H9 (cell line): ENCODE measurements at regions not wholly inside any gene's neighbourhood (a gene's known extent, or its start where the extent isn't known, plus 50 kb on each side); places are given as distances from the start of the nearest gene placed in this dataset.

Source experiments
- DNase-seq: peaks from one replicate; pipeline ENCODE4 v3.0.0-alpha.2; 2017
- H2AFZ ChIP-seq: one replicate; pipeline ENCODE4 v1.6.1; 2013; ENCODE audit warnings: mild to moderate bottlenecking, low read length, control low read depth, moderate library complexity
- H2AK5ac ChIP-seq: 2 replicates; pipeline ENCODE4 v1.6.1; 2013; ENCODE audit warnings: low read length, control low read depth, mixed read lengths; ENCODE audit not compliant: insufficient read length
- H2BK120ac ChIP-seq: one replicate; pipeline ENCODE4 v1.6.1; 2013; ENCODE audit warnings: low read depth, mild to moderate bottlenecking, low read length, control low read depth, inconsistent platforms; ENCODE audit not compliant: poor library complexity, severe bottlenecking
- H2BK12ac ChIP-seq: 2 replicates; pipeline ENCODE4 v1.6.1; 2013; ENCODE audit warnings: low read length, control low read depth, mixed read lengths, low read depth; ENCODE audit not compliant: insufficient read length
- H2BK15ac ChIP-seq: 2 replicates; pipeline ENCODE4 v1.6.1; 2013; ENCODE audit warnings: low read depth, low read length, control low read depth
- H2BK20ac ChIP-seq: one replicate; pipeline ENCODE4 v1.6.1; 2013; ENCODE audit warnings: low read depth, mild to moderate bottlenecking, low read length, control low read depth, inconsistent platforms; ENCODE audit not compliant: poor library complexity, severe bottlenecking
- H2BK5ac ChIP-seq: 2 replicates; pipeline ENCODE4 v1.6.1; 2013; ENCODE audit warnings: low read length, control low read depth, mixed read lengths; ENCODE audit not compliant: insufficient read length
- H3K14ac ChIP-seq: 2 replicates; pipeline ENCODE4 v1.6.1; 2013; ENCODE audit warnings: low read length, control low read depth; ENCODE audit not compliant: insufficient read depth
- H3K18ac ChIP-seq: 2 replicates; pipeline ENCODE4 v1.6.1; 2013; ENCODE audit warnings: low read depth, mild to moderate bottlenecking, mixed read lengths, low read length, control low read depth; ENCODE audit not compliant: insufficient read length
- H3K23ac ChIP-seq: 2 replicates; pipeline ENCODE4 v1.6.1; 2013; ENCODE audit warnings: low read length, control low read depth, mixed read lengths, low read depth; ENCODE audit not compliant: insufficient read length
- H3K23me2 ChIP-seq: 2 replicates; pipeline ENCODE4 v1.6.1; 2013; ENCODE audit warnings: low read depth, mild to moderate bottlenecking, mixed read lengths, low read length, control low read depth; ENCODE audit not compliant: insufficient read length, poor library complexity, severe bottlenecking
- H3K27ac ChIP-seq: 2 replicates; pipeline ENCODE4 v1.5.1; 2013; ENCODE audit warnings: low read length, control low read depth, mixed read lengths, low read depth; ENCODE audit not compliant: insufficient read length
- H3K27me3 ChIP-seq: 2 replicates; pipeline ENCODE4 v1.6.1; 2013; ENCODE audit warnings: low read length, control low read depth, inconsistent platforms; ENCODE audit not compliant: insufficient read depth
- H3K4ac ChIP-seq: 2 replicates; pipeline ENCODE4 v1.6.1; 2013; ENCODE audit warnings: low read depth, mild to moderate bottlenecking, control low read depth, inconsistent platforms, low read length, moderate library complexity
- H3K4me1 ChIP-seq: 2 replicates; pipeline ENCODE4 v1.6.1; 2013; ENCODE audit warnings: low read length, control low read depth, inconsistent platforms; ENCODE audit not compliant: insufficient read depth
- H3K4me2 ChIP-seq: 2 replicates; pipeline ENCODE4 v1.6.1; 2013; ENCODE audit warnings: low read length, control low read depth, mixed read lengths; ENCODE audit not compliant: insufficient read length, insufficient read depth
- H3K56ac ChIP-seq: 2 replicates; pipeline ENCODE4 v1.6.1; 2013; ENCODE audit warnings: low read depth, mild to moderate bottlenecking, mixed read lengths, low read length, control low read depth; ENCODE audit not compliant: insufficient read length
- H3K79me1 ChIP-seq: 2 replicates; pipeline ENCODE4 v1.6.1; 2013; ENCODE audit warnings: low read depth, mild to moderate bottlenecking, moderate library complexity, low read length, control low read depth, inconsistent platforms; ENCODE audit not compliant: insufficient read depth, poor library complexity, severe bottlenecking
- H3K79me2 ChIP-seq: 2 replicates; pipeline ENCODE4 v1.6.1; 2013; ENCODE audit warnings: low read length, control low read depth, inconsistent platforms; ENCODE audit not compliant: insufficient read depth
- H3K9ac ChIP-seq: 2 replicates; pipeline ENCODE4 v1.6.1; 2013; ENCODE audit warnings: low read length, control low read depth, mixed read lengths; ENCODE audit not compliant: insufficient read length; ENCODE audit errors: extremely low read depth
- H3K9me3 ChIP-seq: one replicate; pipeline ENCODE4 v1.6.1; 2013; ENCODE audit warnings: low read depth, low read length, inconsistent platforms; ENCODE audit not compliant: control insufficient read depth
- H3T11ph ChIP-seq: one replicate; pipeline ENCODE4 v1.6.1; 2013; ENCODE audit warnings: mild to moderate bottlenecking, low read length, control low read depth, inconsistent platforms
- H4K20me1 ChIP-seq: one replicate; pipeline ENCODE4 v1.6.1; 2013; ENCODE audit not compliant: control insufficient read depth, insufficient read length, insufficient read depth
- H4K5ac ChIP-seq: 2 replicates; pipeline ENCODE4 v1.6.1; 2013; ENCODE audit warnings: low read depth, mild to moderate bottlenecking, mixed read lengths, low read length, control low read depth; ENCODE audit not compliant: insufficient read length
- H4K8ac ChIP-seq: replicated peaks from 2 replicates; pipeline ENCODE4 v1.6.1; 2013; ENCODE audit warnings: low read length, control low read depth, mixed read lengths, low read depth; ENCODE audit not compliant: insufficient read length
- H4K91ac ChIP-seq: 2 replicates; pipeline ENCODE4 v1.6.1; 2013; ENCODE audit warnings: low read depth, mild to moderate bottlenecking, moderate library complexity, mixed read lengths, low read length, control low read depth; ENCODE audit not compliant: insufficient read length
- H3K27ac Mint-ChIP-seq, 3 experiments: 2 replicates in 2 of 3; 3 replicates in 1 of 3; pipeline ENCODE4 v1.8.0; 2020 to 2021; ENCODE audit warnings: mixed read lengths in 3 of 3, mild to moderate bottlenecking in 1 of 3, moderate library complexity in 1 of 3
- H3K27me3 Mint-ChIP-seq: 2 replicates; pipeline ENCODE4 v1.8.0; 2021; ENCODE audit warnings: low read depth, mild to moderate bottlenecking, moderate library complexity, mixed read lengths
- H3K36me3 Mint-ChIP-seq, 3 experiments: 2 replicates in 2 of 3; 3 replicates in 1 of 3; pipeline ENCODE4 v1.8.0; 2020 to 2021; ENCODE audit warnings: low read depth in 3 of 3, mixed read lengths in 3 of 3; ENCODE audit not compliant: insufficient read depth in 1 of 3
- H3K4me1 Mint-ChIP-seq, 2 experiments: 2 replicates each; pipeline ENCODE4 v1.8.0; 2020; ENCODE audit warnings: mixed read lengths in 2 of 2
- H3K4me3 Mint-ChIP-seq, 2 experiments: 2 replicates in 1 of 2; 3 replicates in 1 of 2; pipeline ENCODE4 v1.8.0; 2020 to 2021; ENCODE audit warnings: mild to moderate bottlenecking in 2 of 2, mixed read lengths in 2 of 2, moderate library complexity in 1 of 2
- H3K9me3 Mint-ChIP-seq, 2 experiments: 2 replicates in 1 of 2; 3 replicates in 1 of 2; pipeline ENCODE4 v1.8.0; 2020; ENCODE audit warnings: mild to moderate bottlenecking in 2 of 2, mixed read lengths in 2 of 2, moderate library complexity in 1 of 2
- CTCF ChIP-seq: fragments of 200-600 bp; sonication (generic); conservative IDR thresholded peaks from 3 replicates; pipeline ENCODE4 v1.8.0; 2021; ENCODE audit warnings: antibody characterized with exemption, mild to moderate bottlenecking
- WGBS: extraction: QIAGEN DNeasy Blood & Tissue Kit; methylation state at CpG from one replicate; pipeline ENCODE4 v1.1.7; 2013; ENCODE audit warnings: missing lambda C conversion rate, low lambda C conversion rate, mixed read lengths; ENCODE audit not compliant: insufficient read length; ENCODE audit errors: extremely low coverage; 5-methylcytosine and 5-hydroxymethylcytosine counted together

DNA sequence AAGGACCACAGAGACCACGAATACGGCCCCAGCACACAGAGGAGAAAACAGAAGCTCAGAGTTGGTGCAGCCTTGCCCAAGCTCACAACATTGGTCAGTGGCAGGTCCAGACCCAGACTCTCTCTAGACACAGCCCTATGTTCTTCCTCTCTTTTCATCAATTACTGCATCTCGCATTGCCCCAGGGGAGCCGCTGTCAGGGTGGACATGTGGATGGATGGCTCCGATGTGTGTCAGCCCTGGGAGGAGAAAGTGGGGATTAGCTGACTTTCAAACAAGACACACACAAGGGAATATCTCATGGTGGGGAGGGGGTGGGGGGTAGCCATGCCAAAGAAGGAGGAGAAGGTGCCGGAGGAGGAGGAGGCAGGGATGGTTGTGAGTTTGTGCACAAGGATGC lies 556.8 kb downstream of the NPHP4 start:
- no peak overlapping the region for H3K56ac ChIP-seq
- no peaks in the 10 kb centered on the region for H3K79me1 ChIP-seq
- Mint-ChIP-seq H3K36me3 (peaks cover 5 to 20% (median 13%) of the 10 kb centered on the region in 3 experiments; a peak in 5 of 7 replicates), H3K27me3 (peaks cover 24% of the 10 kb centered on the region), H3K4me3 (no peak overlapping the region), H3K9me3 (peaks cover 22 to 24% of the 10 kb centered on the region in 2 experiments), H3K27ac (no peak overlapping the region), H3K4me1 (peaks cover 14 to 15% of the 10 kb centered on the region in 2 experiments)
- H2BK12ac ChIP-seq, result no peak overlapping the region
- H3T11ph ChIP-seq, result no peak overlapping the region
- H2AK5ac ChIP-seq, result no peak overlapping the region
- H3K27me3 ChIP-seq, result no peaks in the 10 kb centered on the region; the same call in 1 of the 2 replicates
- H3K14ac ChIP-seq, result no peak overlapping the region
- H2BK120ac ChIP-seq, result no peak overlapping the region
- TF ChIP-seq CTCF, result no peak
- H3K79me2 ChIP-seq, result no peaks in the 10 kb centered on the region
- no CpG with 5 or more reads among the region's 6 CpGs for WGBS
- H3K23ac ChIP-seq, result no peak overlapping the region
- H3K9me3 ChIP-seq, result no peaks in the 10 kb centered on the region
- H4K20me1 ChIP-seq, result no peaks in the 10 kb centered on the region
- H2BK20ac ChIP-seq, result no peak overlapping the region
- H3K4ac ChIP-seq, result no peak overlapping the region
- peaks cover 6% of the 10 kb centered on the region for H3K4me1 ChIP-seq
- no peak overlapping the region for H4K8ac ChIP-seq
- H2AFZ ChIP-seq, result no peak overlapping the region
- DNase-seq, result no peak
- H2BK5ac ChIP-seq, result no peak overlapping the region
- no peak overlapping the region for H3K4me2 ChIP-seq
- no peak overlapping the region for H4K91ac ChIP-seq
- no peak overlapping the region for H4K5ac ChIP-seq
- no peak overlapping the region for H2BK15ac ChIP-seq
- H3K18ac ChIP-seq, result no peak overlapping the region
- H3K27ac ChIP-seq, result no peak overlapping the region
- no peak overlapping the region for H3K9ac ChIP-seq
- no peaks in the 10 kb centered on the region for H3K23me2 ChIP-seq
